GM12874 (cell line): ENCODE measurements at regions not wholly inside any gene's neighbourhood (a gene's known extent, or its start where the extent isn't known, plus 50 kb on each side); places are given as distances from the start of the nearest gene placed in this dataset.

Experiments
- CTCF ChIP-seq: IDR thresholded peaks from 2 replicates; pipeline ENCODE4 v1.5.1; 2011; ENCODE audit warnings: low read depth, mild to moderate bottlenecking, control low read depth, low read length, moderate library complexity; ENCODE audit not compliant: insufficient read depth

GRCh38 chr4:30973993-30974392 is 253.8 kb downstream of the PCDH7 start:
- no peak for TF ChIP-seq CTCF

GRCh38 chr4:30979402-30979801 is 259.2 kb downstream of the PCDH7 start:
- no peak for TF ChIP-seq CTCF

GRCh38 chr4:30989508-30989907 is 269.3 kb downstream of the PCDH7 start:
- no peak for TF ChIP-seq CTCF

- no peak for TF ChIP-seq CTCF
Measured at GRCh38 chr4:30996841-30997240, 276.7 kb downstream of the PCDH7 start.

GRCh38 chr4:31005037-31005436 is 284.9 kb downstream of the PCDH7 start:
- TF ChIP-seq CTCF: no peak

GRCh38 chr4:31007858-31008257 is 287.7 kb downstream of the PCDH7 start:
- TF ChIP-seq CTCF: no peak

GRCh38 chr4:31009926-31010325 is 289.8 kb downstream of the PCDH7 start:
- no peak for TF ChIP-seq CTCF

GRCh38 chr4:31015123-31015522 is 295.0 kb downstream of the PCDH7 start:
- TF ChIP-seq CTCF: no peak
